A549 (cell line): ENCODE measurements at regions not wholly inside any gene's neighbourhood (a gene's known extent, or its start where the extent isn't known, plus 50 kb on each side); places are given as distances from the start of the nearest gene placed in this dataset.

Experiments
- ATAC-seq, 2 experiments: fragments of 200-7000 bp in 1 of 2; fragments of >200 bp in 1 of 2; cut with Nextera tagmentation in 1 of 2; cut with Tn5 transposase in 1 of 2; 3 replicates each; pipeline versions ENCODE4 v1.8.0 to v1.9.1; 2018 to 2020; ENCODE audit warnings: mild to moderate bottlenecking in 1 of 2, moderate library complexity in 1 of 2
- CTCF ChIA-PET: fragments of 300-600 bp; sonication (Branson Sonifier 250); formaldehyde crosslinking; extraction: SDS; loops from one replicate; lab custom pipeline; 2021; ENCODE audit warnings: antibody characterized with exemption, inconsistent platforms; lab: Yijun Ruan, JAX
- POLR2A ChIA-PET: fragments of 350-600 bp; formaldehyde crosslinking; extraction: SDS; loops from one replicate; lab custom pipeline; 2021; ENCODE audit warnings: antibody characterized with exemption, inconsistent platforms; lab: Yijun Ruan, JAX
- DNase-seq, 2 experiments: peaks; one replicate each; pipeline versions ENCODE4 v3.0.0 to v3.0.0-alpha.2; 2011 to 2016; ENCODE audit warnings: low read depth in 1 of 2, low spot score in 1 of 2
- FAIRE-seq: peaks from 2 replicates; lab custom pipeline; 2011; peaks lifted over from hg19 to GRCh38; lab: Jason Lieb, UNC
- H3K27ac ChIP-seq, 2 experiments: fragments of >200 bp; sonication (Bioruptor Twin); formaldehyde crosslinking; 3 replicates each; pipeline ENCODE4 v1.5.1; 2016 to 2017
- H3K4me1 ChIP-seq: fragments of >200 bp; sonication (Bioruptor Twin); formaldehyde crosslinking; 3 replicates; pipeline ENCODE4 v1.6.1; 2016
- H3K4me2 ChIP-seq: fragments of >200 bp; sonication (Bioruptor Twin); formaldehyde crosslinking; 3 replicates; pipeline ENCODE4 v1.6.1; 2016
- H3K4me3 ChIP-seq: fragments of >200 bp; sonication (Bioruptor Twin); formaldehyde crosslinking; 3 replicates; pipeline ENCODE4 v1.5.1; 2016
- H3K9me3 ChIP-seq: fragments of >200 bp; sonication (Bioruptor Twin); formaldehyde crosslinking; 3 replicates; pipeline ENCODE4 v1.6.1; 2016
- BCL3 ChIP-seq: fragments of >200 bp; sonication (Bioruptor Twin); formaldehyde crosslinking; IDR thresholded peaks from 3 replicates; pipeline ENCODE4 v1.6.1; 2016
- CHD4 ChIP-seq: fragments of 200-600 bp; sonication (generic); IDR thresholded peaks from 2 replicates; pipeline ENCODE4 v1.6.1; 2016; ENCODE audit warnings: antibody characterized with exemption, mild to moderate bottlenecking, borderline replicate concordance
- CTCF ChIP-seq: fragments of >200 bp; sonication (Bioruptor Twin); formaldehyde crosslinking; IDR thresholded peaks from 3 replicates; pipeline ENCODE4 v1.5.1; 2016
- ESRRA ChIP-seq: fragments of 150-350 bp; IDR thresholded peaks from 2 replicates; pipeline ENCODE4 v1.6.1; 2014; ENCODE audit warnings: mild to moderate bottlenecking, low read length, borderline replicate concordance
- FOSL2 ChIP-seq, 2 experiments: fragments of 450-650 bp in 1 of 2; fragments of >200 bp in 1 of 2; sonication (Bioruptor Twin) in 1 of 2; formaldehyde crosslinking; IDR thresholded peaks; 2 replicates each; pipeline versions ENCODE4 v1.5.0 to v1.6.1; 2016 to 2020; ENCODE audit warnings: mild to moderate bottlenecking in 1 of 2, moderate library complexity in 1 of 2
- GATA3 ChIP-seq: IDR thresholded peaks from 2 replicates; pipeline ENCODE4 v1.6.1; 2012; ENCODE audit warnings: borderline replicate concordance
- HOXA7 ChIP-seq: fragments of 250-450 bp; sonication (Bioruptor Pico); IDR thresholded peaks from 2 replicates; pipeline ENCODE4 v1.5.0; 2020; ENCODE audit warnings: mild to moderate bottlenecking, moderate library complexity
- JUN ChIP-seq, 2 experiments: fragments of >200 bp; sonication (Bioruptor Twin); formaldehyde crosslinking; IDR thresholded peaks; 2 replicates in 1 of 2; 3 replicates in 1 of 2; pipeline ENCODE4 v1.6.1; 2016 to 2017
- JUNB ChIP-seq: fragments of >200 bp; sonication (Bioruptor Twin); formaldehyde crosslinking; IDR thresholded peaks from 2 replicates; pipeline ENCODE4 v1.6.1; 2016
- NFE2L2 ChIP-seq: fragments of 150-350 bp; conservative IDR thresholded peaks from 2 replicates; pipeline ENCODE4 v1.6.1; 2014; ENCODE audit warnings: low read length
- NPAS2 ChIP-seq: fragments of 250-450 bp; sonication (Bioruptor Pico); IDR thresholded peaks from 2 replicates; pipeline ENCODE4 v1.8.0; 2022; ENCODE audit warnings: mild to moderate bottlenecking, moderate library complexity, borderline replicate concordance
- NR3C1 ChIP-seq: fragments of >200 bp; sonication (Bioruptor Twin); formaldehyde crosslinking; IDR thresholded peaks from 3 replicates; pipeline ENCODE4 v1.6.1; 2017
- POLR2AphosphoS2 ChIP-seq: conservative IDR thresholded peaks from 2 replicates; pipeline ENCODE4 v1.6.1; 2012; ENCODE audit warnings: low read length, improper control_type of control experiment, inconsistent platforms
- REST ChIP-seq: fragments of 200-600 bp; sonication (generic); IDR thresholded peaks from 2 replicates; pipeline ENCODE4 v1.6.1; 2016; ENCODE audit warnings: antibody characterized with exemption, mild to moderate bottlenecking, moderate library complexity
- SMC3 ChIP-seq: fragments of >200 bp; sonication (Bioruptor Twin); formaldehyde crosslinking; IDR thresholded peaks from 3 replicates; pipeline ENCODE4 v1.6.1; 2018; ENCODE audit warnings: inconsistent platforms
- SREBF2 ChIP-seq: fragments of 450-650 bp; IDR thresholded peaks from 2 replicates; pipeline ENCODE4 v1.6.1; 2014; ENCODE audit warnings: mild to moderate bottlenecking, moderate library complexity
- TP53 ChIP-seq: fragments of 250-450 bp; sonication (Bioruptor Pico); IDR thresholded peaks from 2 replicates; pipeline ENCODE4 v1.5.0; 2021; ENCODE audit warnings: mild to moderate bottlenecking, moderate library complexity
- USF2 ChIP-seq: fragments of 450-650 bp; IDR thresholded peaks from 2 replicates; pipeline ENCODE4 v1.6.1; 2014; ENCODE audit warnings: antibody characterized with exemption
- ZC3H11A ChIP-seq: fragments of 450-650 bp; IDR thresholded peaks from 2 replicates; pipeline ENCODE4 v1.6.1; 2014; ENCODE audit warnings: antibody characterized with exemption, mild to moderate bottlenecking
- WGBS: methylation state at CpG from one replicate; pipeline ENCODE4 v1.1.6; 2017; ENCODE audit errors: missing lambda C conversion rate; 5-methylcytosine and 5-hydroxymethylcytosine counted together
- TF ChIP-seq, protein P1 (sequence below): fragments of 150-350 bp; IDR thresholded peaks from 2 replicates; pipeline ENCODE4 v1.6.1; 2014; ENCODE audit warnings: low read depth, mild to moderate bottlenecking, low read length

GRCh38 chr20:10823585-10823984, 149.8 kb upstream of the JAG1 start:
- peak; percentile 43 for FAIRE-seq
- TF ChIP-seq CTCF (no peak), JUN (IDR thresholded peaks at IDR 0.05) (no peak), NPAS2 (CRISPR knock-in tag) (no peak)
- 59% methylated on average over 3 of the region's 3 CpGs for WGBS
- Histone ChIP-seq H3K9me3 (0 out of 3 replicates have a peak, but pooled peaks cover under 1% of the 10 kb centered on the region), H3K4me2 (no peak overlapping the region), H3K4me3 (no peak overlapping the region), H3K27ac (no peak overlapping the region), H3K4me1 (no peaks in the 10 kb centered on the region)
- POLR2A ChIA-PET = no interaction called here
- CTCF ChIA-PET = interaction anchor here (1.0 to 2.0 kb wide), 2 partner anchors 10 to 11 kb away, joined by 3 to 8 read pairs; no protein-coding TSS in a partner anchor
- DNase-seq = peak in 1 of 2 experiments; percentile 14
- peak in 1 of 2 experiments; percentile 51; a peak in 1 of 6 replicates for ATAC-seq

DNA sequence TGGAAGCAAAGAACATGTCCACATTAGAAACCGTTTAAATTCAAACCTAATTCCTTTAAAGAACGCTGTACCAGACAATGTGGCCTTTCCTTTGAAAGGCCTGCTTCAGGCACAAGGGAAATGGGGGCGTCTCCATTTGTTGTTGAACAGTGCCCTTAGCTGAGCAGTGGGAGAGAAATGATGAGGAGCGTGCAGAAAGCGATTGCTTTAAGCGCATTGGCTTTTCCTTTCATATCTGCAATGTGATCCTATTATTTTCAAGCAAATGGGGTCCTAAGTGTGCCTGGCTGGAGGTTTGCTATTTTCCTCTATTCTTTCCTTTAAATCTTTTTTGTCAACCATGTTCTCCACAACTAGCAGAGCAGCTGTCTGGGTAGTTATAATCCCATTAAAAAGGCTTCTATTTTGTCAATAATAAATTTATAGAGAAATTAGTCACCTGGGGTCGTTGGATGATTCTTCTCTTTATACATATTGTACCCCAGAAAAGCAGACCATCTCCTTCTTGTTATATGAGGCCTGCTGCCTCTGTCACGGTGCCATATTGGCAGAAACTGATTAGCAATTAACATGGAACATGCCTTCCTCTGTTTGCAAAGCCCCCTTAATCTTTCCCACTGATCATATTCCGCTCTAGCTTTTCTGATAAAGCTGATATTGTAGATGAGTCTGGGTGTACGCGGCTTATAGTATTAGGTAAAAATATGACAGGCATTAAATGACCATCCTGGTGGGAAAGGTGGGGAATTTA, 151.1 kb upstream of the JAG1 start:
- Histone ChIP-seq H3K27ac (no peak overlapping the region), H3K9me3 (no peaks in the 10 kb centered on the region), H3K4me1 (no peaks in the 10 kb centered on the region), H3K4me2 (no peak overlapping the region), H3K4me3 (no peak overlapping the region)
- ChIA-PET CTCF (no interaction called here), POLR2A (no interaction called here)
- 81% methylated on average over 11 of the region's 11 CpGs for WGBS
- ATAC-seq = no peak
- no peak for DNase-seq
- FAIRE-seq = no peak
- TF ChIP-seq NFE2L2 (no peak), SMC3 (no peak), CHD4 (no peak), POLR2AphosphoS2 (no peak), HOXA7 (no peak), GATA3 (no peak), ESRRA (no peak), TP53 (CRISPR knock-in tag) (no peak), USF2 (no peak), ZC3H11A (no peak), SREBF2 (no peak), JUNB (no peak), NR3C1 (no peak), REST (no peak), FOSL2 (IDR thresholded peaks at IDR 0.05) (no peak), FOSL2 (CRISPR knock-in tag; IDR thresholded peaks at IDR 0.05) (no peak), BCL3 (no peak), JUN (IDR thresholded peaks at IDR 0.05) (no peak)
- TF ChIP-seq, protein P1, sequence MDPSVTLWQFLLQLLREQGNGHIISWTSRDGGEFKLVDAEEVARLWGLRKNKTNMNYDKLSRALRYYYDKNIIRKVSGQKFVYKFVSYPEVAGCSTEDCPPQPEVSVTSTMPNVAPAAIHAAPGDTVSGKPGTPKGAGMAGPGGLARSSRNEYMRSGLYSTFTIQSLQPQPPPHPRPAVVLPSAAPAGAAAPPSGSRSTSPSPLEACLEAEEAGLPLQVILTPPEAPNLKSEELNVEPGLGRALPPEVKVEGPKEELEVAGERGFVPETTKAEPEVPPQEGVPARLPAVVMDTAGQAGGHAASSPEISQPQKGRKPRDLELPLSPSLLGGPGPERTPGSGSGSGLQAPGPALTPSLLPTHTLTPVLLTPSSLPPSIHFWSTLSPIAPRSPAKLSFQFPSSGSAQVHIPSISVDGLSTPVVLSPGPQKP = no peak
